H1 (cell line): ENCODE measurements at regions not wholly inside any gene's neighbourhood (a gene's known extent, or its start where the extent isn't known, plus 50 kb on each side); places are given as distances from the start of the nearest gene placed in this dataset.

ENCODE experiments used
- BCL11A ChIP-seq, 2 experiments: IDR thresholded peaks; one replicate each; pipeline ENCODE4 v1.6.1; 2011; ENCODE audit warnings: low read depth in 2 of 2, low read length in 2 of 2, mild to moderate bottlenecking in 2 of 2
- BRCA1 ChIP-seq: IDR thresholded peaks from 2 replicates; pipeline ENCODE4 v1.6.1; 2012; ENCODE audit warnings: low read depth, low read length, improper control_type of control experiment
- CHD2 ChIP-seq: IDR thresholded peaks from 2 replicates; pipeline ENCODE4 v1.6.1; 2012; ENCODE audit warnings: low read length, improper control_type of control experiment
- GTF2F1 ChIP-seq: IDR thresholded peaks from 2 replicates; pipeline ENCODE4 v1.6.1; 2012; ENCODE audit warnings: low read depth, low read length, improper control_type of control experiment, borderline replicate concordance
- NANOG ChIP-seq: IDR thresholded peaks from 2 replicates; pipeline ENCODE4 v1.6.1; 2011; ENCODE audit warnings: low read length, low read depth, mild to moderate bottlenecking, inconsistent platforms; ENCODE audit not compliant: insufficient read depth, poor library complexity, severe bottlenecking
- TF ChIP-seq, protein P1 (sequence below): fragments of 300-600 bp; sonication (generic); IDR thresholded peaks from 2 replicates; pipeline ENCODE4 v1.7.1; 2012; ENCODE audit warnings: low read length, moderate library complexity, mild to moderate bottlenecking, inconsistent platforms; ENCODE audit not compliant: insufficient replicate concordance

DNA sequence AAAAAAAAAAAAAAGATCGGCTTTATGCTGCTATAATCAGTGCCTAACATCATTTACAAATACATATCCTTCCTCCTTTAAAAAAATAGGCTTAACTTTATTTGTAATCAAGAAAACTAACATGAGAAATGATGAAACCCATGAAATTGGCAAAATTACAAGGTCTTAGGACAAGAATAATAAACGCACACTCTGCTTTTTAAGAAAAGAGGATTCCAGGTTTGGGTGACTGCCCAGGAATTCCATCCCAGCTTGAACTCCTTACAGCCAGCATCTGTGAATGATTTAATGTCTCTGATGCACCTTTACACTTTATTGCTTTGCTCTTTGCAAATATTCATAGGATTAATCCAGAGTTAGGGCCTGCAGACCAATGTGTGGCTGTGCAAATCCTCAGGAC, 196.0 kb downstream of the CBLN1 start (continued):
- TF ChIP-seq, protein P1, sequence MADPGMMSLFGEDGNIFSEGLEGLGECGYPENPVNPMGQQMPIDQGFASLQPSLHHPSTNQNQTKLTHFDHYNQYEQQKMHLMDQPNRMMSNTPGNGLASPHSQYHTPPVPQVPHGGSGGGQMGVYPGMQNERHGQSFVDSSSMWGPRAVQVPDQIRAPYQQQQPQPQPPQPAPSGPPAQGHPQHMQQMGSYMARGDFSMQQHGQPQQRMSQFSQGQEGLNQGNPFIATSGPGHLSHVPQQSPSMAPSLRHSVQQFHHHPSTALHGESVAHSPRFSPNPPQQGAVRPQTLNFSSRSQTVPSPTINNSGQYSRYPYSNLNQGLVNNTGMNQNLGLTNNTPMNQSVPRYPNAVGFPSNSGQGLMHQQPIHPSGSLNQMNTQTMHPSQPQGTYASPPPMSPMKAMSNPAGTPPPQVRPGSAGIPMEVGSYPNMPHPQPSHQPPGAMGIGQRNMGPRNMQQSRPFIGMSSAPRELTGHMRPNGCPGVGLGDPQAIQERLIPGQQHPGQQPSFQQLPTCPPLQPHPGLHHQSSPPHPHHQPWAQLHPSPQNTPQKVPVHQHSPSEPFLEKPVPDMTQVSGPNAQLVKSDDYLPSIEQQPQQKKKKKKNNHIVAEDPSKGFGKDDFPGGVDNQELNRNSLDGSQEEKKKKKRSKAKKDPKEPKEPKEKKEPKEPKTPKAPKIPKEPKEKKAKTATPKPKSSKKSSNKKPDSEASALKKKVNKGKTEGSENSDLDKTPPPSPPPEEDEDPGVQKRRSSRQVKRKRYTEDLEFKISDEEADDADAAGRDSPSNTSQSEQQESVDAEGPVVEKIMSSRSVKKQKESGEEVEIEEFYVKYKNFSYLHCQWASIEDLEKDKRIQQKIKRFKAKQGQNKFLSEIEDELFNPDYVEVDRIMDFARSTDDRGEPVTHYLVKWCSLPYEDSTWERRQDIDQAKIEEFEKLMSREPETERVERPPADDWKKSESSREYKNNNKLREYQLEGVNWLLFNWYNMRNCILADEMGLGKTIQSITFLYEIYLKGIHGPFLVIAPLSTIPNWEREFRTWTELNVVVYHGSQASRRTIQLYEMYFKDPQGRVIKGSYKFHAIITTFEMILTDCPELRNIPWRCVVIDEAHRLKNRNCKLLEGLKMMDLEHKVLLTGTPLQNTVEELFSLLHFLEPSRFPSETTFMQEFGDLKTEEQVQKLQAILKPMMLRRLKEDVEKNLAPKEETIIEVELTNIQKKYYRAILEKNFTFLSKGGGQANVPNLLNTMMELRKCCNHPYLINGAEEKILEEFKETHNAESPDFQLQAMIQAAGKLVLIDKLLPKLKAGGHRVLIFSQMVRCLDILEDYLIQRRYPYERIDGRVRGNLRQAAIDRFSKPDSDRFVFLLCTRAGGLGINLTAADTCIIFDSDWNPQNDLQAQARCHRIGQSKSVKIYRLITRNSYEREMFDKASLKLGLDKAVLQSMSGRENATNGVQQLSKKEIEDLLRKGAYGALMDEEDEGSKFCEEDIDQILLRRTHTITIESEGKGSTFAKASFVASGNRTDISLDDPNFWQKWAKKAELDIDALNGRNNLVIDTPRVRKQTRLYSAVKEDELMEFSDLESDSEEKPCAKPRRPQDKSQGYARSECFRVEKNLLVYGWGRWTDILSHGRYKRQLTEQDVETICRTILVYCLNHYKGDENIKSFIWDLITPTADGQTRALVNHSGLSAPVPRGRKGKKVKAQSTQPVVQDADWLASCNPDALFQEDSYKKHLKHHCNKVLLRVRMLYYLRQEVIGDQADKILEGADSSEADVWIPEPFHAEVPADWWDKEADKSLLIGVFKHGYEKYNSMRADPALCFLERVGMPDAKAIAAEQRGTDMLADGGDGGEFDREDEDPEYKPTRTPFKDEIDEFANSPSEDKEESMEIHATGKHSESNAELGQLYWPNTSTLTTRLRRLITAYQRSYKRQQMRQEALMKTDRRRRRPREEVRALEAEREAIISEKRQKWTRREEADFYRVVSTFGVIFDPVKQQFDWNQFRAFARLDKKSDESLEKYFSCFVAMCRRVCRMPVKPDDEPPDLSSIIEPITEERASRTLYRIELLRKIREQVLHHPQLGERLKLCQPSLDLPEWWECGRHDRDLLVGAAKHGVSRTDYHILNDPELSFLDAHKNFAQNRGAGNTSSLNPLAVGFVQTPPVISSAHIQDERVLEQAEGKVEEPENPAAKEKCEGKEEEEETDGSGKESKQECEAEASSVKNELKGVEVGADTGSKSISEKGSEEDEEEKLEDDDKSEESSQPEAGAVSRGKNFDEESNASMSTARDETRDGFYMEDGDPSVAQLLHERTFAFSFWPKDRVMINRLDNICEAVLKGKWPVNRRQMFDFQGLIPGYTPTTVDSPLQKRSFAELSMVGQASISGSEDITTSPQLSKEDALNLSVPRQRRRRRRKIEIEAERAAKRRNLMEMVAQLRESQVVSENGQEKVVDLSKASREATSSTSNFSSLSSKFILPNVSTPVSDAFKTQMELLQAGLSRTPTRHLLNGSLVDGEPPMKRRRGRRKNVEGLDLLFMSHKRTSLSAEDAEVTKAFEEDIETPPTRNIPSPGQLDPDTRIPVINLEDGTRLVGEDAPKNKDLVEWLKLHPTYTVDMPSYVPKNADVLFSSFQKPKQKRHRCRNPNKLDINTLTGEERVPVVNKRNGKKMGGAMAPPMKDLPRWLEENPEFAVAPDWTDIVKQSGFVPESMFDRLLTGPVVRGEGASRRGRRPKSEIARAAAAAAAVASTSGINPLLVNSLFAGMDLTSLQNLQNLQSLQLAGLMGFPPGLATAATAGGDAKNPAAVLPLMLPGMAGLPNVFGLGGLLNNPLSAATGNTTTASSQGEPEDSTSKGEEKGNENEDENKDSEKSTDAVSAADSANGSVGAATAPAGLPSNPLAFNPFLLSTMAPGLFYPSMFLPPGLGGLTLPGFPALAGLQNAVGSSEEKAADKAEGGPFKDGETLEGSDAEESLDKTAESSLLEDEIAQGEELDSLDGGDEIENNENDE: no peak
- TF ChIP-seq CHD2 (no peak), BCL11A (IDR thresholded peaks at IDR 0.05; ENCODE audit: low read depth in 2 of 2, low read length in 2 of 2) (no peak), GTF2F1 (no peak), BRCA1 (no peak), NANOG (no peak)
